ENCODE measurements at regions not wholly inside any gene's neighbourhood (a gene's known extent, or its start where the extent isn't known, plus 50 kb on each side); places are given as distances from the start of the nearest gene placed in this dataset.
A peak's percentile ranks its signal among the peaks of the same experiment; 100 is the strongest.

DNA sequence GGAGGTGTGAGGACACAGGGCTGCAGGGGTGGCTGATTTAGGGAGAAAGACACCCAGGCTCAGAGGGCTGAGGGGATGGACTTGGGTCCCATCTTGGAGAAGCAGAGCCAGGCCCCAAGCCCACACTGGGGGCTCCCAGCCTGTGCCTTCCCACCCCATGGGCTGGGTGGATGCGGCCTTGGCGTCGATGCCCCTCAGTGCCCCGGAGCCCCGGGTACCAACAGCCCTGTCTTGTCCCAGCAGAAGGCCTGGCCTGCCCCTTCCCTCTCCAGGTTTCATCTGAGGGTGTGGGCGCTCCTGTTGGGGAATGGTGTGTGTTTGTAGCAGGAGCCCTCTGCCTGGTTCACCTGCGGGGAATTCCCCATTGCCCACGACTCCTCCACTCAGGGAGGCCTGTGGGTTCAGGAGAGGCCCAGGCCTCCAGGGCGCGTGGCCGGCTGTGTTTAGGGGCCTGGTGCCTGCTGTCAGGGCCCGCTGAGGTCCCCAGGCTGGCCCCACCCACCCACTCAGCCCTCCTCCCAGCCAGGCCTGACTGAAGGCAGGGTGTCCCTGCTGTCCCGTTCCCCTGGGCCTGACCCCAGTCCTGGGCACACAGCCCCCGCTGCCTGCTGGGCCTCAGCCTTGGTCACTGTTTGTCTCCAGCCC, 51.1 kb upstream of the BEGAIN start:
- DNase-seq (ENCODE audit: low read depth in 2 of 2): no peak

DNA sequence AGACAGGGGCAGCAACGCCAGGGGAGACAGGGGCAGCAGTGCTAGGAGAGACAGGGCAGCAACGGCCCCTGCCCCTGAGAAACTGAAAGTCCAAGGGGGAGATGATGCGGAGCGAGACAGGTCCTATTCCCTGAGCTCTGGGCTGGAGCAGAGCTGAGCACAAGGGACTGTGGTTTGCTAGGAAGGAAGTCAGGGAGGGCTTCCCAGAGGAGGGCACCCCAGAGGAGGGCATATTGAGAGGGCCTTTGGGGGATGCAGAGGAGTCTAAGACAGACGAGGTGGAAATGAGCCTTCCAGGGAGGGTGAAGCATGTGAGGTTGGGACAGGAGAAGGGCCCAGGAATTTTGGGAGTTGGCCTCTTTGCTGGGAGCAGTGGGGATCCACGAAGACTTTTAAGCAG, 52.1 kb upstream of the BEGAIN start:
- DNase-seq (ENCODE audit: low read depth in 2 of 2): no peak

DNA sequence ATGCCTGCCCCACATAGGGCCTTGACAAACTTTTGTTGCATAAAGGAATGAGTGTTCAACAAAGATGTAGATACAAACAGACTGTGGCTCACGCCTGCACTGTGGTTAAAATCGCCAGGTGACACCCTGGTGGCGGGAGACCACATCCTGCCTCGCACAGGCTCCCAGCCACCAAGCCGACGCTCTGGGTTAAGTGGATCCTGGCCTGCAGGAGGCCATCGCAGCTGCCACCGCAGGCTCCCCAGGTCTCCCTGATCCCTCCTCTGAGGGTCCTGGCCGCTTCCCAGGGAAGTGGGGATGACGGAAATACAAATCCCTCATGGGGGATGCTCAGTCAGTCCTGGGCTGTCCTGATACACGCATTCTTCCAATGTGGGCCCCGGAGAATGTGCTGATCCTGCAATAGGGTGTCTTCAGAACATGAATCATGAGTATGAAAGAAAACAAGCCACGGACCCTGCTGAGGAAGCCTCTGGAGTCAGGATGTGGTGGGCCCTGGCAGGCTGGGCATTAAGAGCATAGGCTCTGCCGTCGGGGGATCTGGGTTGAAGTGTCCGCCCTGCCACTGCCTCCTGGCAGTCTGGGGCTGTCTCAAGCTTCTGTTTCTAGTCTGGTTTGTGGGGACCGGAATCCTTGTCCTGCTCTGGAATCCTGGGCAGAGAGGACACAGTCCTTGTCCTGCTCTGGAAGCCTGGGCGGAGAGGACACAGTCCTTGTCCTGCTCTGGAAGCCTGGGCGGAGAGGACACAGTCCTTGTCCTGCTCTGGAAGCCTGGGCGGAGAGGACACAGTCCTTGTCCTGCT, 53.5 kb upstream of the BEGAIN start:
- peak; percentile 63 to 73 for DNase-seq (ENCODE audit: low read depth in 2 of 2)

DNA sequence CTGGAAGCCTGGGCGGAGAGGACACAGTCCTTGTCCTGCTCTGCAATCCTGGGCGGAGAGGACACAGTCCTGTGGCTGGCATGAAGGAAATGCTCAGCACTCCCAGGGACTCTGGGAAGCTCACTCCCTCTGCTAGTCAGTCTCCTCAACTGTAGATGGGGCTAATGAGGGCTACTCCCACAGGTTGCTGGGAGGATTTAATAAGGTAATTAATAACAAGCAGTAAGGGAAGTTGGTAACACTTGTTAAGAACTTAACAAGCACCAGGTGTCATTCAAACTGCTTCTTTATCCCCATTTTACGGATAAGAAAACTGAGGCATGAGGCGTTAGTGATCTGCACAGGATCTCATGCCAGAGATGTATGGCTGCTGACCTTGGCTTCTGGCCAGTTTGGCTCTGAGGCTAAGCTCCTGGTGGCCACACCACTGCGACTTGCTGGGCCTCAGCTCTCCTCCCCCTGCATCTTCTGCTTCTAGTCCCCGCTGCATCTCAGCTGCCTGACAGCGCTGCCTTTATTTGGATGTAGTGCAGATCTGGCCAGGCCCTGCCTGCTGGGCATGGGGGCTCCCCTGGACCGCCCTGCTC, 54.1 kb upstream of the BEGAIN start:
- DNase-seq (ENCODE audit: low read depth in 2 of 2): no peak

DNA sequence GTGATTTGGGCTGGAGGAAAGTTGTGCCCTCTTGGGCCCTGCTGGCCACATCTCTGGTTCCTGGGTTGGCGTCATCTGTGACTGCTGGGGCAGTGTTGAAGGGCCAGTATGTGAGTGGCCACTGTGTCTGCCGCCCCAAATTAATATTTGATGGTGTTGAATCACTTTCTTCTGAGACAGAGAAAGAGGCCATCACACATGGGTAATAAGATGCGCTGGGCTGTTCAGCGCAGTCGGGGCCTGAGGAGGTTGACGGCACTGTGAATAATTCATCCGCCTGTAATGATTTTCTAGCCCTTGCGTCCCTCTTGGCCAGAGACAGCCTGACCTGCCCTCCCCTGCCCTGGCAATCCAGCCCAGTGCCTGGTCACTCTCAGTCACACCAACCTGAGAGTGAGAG, 56.2 kb upstream of the BEGAIN start:
- DNase-seq (ENCODE audit: low read depth in 2 of 2): no peak

DNA sequence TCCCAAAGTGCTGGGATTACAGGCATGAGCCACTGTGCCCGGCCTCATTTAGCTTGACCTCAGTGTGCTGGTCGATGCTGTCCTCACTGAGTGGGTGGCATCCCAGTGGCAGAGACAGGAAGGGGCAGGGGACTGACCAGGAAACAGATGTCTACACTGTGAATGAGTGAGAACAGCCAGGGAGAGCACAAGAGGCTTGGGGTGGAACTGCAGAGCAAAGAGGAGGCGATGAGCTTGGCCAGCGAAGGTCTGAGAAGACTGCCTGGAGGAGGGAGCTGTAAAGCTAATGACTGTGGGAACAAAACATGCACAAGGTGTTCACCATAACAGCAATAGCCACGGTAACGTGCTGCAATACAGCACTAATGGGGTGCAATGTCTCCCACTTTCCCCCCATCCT, 57.2 kb upstream of the BEGAIN start:
- DNase-seq (ENCODE audit: low read depth in 2 of 2): no peak

DNA sequence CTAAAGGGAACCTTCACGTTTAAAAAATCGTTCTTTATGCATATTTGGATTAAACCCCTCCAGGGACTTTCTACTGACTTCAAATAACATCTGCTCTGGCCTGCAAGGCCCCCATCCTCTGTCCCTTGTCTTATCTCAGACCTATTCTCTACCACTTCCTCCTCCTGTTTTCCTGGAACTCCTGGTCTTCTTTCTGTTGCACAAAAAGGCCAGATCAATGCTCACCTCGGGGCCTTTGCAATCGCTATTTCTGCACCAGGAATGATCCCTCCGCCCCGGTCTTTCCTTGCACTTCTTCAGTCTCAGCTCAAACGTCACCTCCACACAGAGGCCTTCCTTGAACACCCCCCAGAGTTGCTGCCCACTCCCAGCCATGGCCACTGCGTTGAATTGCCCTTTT, 57.6 kb upstream of the BEGAIN start:
- no peak for DNase-seq (ENCODE audit: low read depth in 2 of 2)

DNA sequence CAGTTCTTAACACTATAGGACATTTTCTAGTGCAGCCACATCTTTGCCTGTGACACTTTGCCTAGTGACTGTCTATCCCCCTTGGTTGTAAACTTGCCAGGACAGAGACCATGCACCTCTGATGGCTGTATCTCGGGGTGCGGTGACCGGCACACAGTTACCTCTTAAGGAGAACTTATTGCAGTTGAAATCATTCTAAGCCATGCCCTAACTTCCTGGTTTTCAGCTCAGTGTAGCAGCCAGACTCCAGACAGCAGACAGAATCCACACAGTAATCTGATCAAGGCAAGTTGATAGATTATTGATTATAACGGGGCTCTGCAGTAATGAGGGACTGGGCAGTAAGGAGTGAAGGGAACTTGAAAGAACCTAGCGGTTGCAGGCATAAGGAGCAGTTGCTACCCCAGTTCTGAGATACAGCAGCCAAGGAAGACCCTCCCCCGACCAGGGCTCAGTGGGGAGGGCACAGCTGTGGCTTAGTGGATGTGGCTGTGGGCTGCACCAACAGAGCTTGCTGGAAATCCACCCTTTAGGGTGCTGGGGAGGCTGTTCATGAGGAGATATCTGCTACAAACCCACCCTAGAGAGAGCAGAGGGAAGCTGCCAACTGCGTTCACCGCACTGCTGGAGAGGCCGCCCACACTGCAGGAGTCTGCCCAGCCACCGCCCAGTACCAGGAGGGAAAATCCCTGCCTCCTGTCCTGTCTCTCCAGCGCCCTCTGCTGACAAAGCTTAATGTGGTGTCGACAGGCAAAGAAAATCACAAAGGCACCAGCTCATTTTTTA, 58.2 kb upstream of the BEGAIN start:
- DNase-seq (ENCODE audit: low read depth in 2 of 2): peak; percentile 79 to 84

DNA sequence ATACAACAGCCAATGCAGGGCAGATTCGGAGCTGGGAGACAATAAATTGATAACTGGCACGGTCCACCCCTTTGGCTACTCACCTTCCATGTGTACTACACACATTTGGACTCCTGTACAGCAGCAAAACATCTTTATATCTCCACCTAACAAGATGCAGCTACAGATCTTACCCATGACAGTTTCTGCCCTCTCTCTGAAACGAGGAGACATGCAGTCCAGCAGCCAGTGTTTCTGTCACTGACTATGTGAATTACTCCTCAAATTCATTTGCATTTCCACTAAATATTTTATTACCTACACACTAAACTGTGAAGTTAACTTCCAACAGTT, 58.7 kb upstream of the BEGAIN start:
- no peak for DNase-seq (ENCODE audit: low read depth in 2 of 2)

DNA sequence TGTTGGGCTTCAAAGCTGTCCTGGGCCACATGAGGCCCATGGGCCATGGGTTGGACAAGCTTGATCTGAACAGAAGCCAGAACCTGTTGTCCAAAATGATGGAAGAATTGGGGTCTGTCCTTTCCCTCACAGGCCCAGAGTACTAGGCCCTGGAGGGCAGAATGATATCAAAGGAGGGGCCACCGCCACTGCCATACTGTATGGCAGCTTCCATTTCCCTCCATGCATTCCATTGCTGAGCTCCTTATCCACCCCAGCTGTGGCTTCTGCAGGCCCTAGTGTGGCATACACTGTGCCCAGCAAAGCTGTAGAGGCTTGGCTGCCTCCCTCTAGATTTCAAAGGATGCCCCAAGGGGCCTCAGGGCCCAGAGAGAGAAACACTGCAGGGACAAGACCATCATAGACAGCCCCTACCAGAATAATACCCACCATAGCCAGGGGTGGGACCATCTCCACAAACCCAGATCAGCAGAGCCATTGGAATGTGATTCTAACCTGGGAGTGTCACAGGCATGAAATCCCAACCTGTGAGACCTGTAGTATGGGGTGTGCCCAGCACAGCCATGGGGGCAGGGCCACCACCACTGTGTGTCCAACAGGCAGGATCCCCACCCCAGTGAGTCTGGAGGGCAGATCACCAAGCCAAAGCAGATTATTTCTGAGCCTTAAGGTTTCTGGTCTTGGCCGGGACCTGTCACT, 61.4 kb upstream of the BEGAIN start:
- no peak for DNase-seq (ENCODE audit: low read depth in 2 of 2)

DNA sequence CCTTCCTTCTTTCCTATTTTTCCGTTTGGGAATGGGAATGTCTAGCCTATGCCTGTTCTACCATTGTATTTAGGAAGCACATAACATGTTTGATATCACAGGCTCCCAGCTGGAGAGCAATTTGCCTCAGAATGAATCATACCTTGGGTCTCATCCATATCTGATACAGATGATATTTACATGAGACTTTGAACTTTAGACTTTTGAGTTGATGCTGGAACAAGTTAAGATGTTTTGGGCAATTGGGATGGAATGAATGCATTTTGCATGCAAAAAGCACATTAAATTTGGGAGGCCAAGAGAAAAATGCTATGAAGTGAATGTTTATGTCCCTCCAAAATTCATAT, 61.9 kb upstream of the BEGAIN start:
- DNase-seq (ENCODE audit: low read depth in 2 of 2): no peak

DNA sequence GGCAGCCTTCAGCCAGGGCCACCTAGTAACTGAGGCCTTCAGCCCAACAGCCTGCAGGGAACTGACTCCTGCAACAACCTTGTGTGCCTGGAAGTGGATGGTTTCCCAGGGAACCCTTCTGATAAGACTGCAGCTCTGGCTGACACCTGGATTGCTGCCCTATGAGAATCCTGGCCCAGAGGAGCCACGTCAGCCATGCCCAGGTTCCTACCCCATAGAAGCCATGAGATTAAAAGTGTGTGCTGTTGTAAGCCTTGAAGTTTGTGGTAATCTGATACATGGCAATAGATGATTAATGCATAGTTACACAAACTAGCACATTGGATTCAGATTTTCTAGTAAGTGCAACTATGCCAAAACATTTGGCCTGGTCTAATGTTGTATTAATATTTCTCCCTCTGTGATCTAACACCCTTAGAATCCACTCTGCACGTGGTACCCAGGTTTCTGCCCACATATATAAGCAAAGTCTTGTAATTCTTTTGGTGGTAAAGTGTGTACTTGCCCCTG, 64.8 kb upstream of the BEGAIN start:
- no peak for DNase-seq (ENCODE audit: low read depth in 2 of 2)

DNA sequence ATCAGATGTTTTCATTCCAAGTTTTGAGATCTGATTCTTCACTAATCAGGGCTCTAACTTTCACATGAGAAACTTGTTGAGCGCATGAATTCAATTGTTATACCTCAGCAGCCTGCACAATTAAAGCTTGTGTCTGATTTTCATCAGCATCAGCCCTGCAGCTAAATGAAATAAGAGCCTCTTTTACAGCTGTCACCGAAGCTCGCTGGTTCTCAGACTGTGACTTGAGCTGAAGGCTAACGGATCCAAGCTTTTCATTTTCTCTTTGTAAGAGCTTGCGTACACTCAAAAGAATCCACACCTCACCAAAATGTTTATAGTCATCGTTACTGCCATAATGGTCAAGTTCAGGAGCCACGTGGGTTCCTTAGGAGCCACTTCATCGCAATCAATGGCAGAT, 65.5 kb upstream of the BEGAIN start:
- no peak for DNase-seq (ENCODE audit: low read depth in 2 of 2)

DNA sequence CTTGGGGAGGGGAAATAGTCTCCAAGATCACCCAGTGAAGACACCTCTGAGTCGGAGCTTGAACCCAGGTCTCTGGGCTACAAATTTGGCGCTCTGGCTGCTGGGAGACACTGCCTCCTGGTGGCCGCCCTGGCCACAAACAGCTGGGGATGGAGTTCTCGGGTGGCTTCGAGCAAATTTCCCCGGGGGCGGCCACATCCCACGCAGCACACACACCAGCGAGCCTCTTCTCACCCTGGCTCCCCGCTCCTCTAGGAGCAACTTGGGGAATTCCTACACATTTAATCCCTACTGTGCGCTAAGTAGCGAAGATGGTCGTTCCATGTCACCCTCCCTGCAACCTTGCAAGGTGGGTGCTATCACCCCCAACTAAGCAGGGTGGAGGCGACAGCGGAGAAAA, 66.2 kb upstream of the BEGAIN start:
- peak in 1 of 2 donors; percentile 28 for DNase-seq (ENCODE audit: low read depth in 2 of 2)

DNA sequence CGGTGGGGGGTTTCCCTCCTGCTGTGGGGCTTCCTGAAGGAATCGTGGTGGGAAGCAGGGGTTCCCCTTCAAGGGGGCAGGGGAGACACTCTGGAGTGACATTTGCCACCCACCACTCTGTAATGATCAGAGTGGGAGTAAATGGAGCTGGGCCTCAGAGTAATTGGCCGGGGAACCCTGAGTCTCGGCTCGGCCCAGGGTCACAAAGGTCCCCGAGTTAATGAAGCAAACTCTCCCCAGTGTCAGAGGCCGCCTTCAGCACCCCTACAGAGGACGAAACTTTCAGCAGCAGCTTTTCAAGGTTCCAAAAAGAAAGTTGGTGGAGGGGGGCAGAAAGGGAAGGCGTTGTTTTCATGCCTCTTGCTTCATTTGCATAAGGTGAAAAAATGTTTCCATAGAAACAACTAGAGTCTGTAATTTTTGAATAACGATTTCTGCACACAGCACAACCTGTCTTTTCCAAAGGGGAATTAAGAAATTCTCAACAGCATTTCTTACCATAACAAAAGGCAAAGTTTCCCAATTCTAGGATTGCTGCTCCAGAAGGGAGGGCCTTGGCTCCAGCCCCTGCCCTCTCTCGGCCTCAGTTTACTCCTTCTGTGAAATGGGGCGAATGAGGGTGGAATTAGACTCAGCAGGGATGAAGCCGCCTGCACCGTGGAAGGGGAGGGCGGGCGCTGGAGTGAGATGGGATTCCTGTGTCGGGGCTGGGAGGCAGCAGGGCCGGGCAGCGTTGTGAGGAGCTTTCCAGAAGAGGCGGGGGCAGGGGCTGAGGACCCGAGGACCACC, 67.0 kb upstream of the BEGAIN start:
- no peak for DNase-seq (ENCODE audit: low read depth in 2 of 2)

DNA sequence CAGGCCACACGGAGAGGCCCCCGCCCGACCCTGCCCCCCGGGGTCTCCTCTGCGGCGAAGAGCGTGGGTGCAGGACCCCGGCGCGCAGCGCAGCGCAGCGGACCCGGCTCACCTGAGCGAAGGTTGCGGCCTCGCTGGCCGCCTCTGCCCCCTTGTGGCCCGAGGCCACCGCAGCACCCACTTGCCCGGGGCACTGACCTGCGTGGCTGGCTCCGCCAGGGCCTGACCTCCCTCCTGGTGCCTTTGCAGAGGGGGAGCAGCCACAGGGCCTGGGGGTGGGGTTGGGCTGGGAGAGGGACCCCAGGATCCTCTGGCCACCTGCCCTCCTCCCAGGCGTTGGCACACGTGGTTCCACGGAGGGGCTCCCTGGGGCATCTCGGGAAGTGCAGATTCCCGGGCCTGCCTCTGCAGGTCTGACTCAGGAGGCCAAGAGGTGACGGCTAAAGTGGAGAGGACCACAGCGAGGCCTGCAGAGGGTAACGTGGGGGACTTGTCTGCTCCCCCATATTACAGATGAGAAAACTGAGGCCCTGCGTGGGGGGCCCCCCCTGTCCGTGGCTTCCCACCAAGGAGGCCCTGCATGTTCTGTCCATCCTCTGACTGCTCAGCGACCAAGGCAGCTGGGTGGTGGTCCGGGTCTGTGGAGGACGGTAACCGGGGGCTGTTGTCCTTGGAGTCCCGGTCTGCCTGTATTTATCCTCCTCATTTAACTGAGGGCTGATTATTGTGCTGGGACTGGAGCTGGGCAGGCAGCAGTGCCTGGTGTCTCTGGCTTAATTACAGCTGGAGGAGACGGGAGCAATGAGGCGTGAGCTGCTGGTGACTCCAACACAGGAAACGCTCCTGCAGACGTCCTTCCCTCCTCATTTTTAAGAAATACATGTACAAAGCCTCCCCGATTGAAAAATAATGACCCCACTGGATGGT, 67.9 kb upstream of the BEGAIN start:
- peak; percentile 11 to 22 for DNase-seq (ENCODE audit: low read depth in 2 of 2)

DNA sequence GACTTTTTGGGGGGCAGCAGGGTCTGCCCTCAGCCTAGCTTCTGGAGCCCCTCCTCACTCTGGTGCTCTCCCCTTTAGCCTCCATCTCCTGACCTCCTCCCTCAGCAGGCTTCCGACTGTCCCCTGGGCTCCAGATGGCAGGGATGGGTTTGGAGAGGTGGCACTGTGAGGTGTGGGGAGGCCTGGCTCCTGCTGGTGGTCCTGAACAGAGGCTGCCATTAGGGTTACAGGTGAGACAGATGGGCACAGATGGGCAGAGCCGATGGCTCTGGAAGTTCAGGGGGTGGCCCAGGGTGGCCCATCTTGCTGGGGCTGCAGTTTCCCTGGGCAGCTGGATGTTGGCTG, 68.5 kb upstream of the BEGAIN start:
- DNase-seq (ENCODE audit: low read depth in 2 of 2): no peak

DNA sequence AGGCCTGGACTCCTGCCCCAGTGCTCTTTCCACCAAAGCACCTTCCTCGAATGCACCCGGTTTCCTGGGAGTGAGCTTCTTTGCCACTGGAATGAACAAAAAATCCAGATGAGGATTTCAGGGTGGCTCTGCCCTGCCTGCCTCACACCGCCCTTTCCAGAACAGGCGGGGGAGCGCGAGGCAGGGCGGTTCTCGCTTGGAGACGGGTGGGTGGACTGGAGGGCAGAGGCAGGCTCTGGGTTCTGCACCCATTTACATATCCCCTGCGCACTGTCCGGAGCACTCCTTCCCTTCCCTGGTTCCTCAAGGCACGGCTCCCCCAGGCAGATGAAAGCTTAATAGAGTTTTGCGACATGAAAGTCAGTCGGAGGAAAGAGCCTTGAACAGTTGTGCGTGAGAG, 69.7 kb upstream of the DLK1 start:
- DNase-seq (ENCODE audit: low read depth in 2 of 2): no peak

DNA sequence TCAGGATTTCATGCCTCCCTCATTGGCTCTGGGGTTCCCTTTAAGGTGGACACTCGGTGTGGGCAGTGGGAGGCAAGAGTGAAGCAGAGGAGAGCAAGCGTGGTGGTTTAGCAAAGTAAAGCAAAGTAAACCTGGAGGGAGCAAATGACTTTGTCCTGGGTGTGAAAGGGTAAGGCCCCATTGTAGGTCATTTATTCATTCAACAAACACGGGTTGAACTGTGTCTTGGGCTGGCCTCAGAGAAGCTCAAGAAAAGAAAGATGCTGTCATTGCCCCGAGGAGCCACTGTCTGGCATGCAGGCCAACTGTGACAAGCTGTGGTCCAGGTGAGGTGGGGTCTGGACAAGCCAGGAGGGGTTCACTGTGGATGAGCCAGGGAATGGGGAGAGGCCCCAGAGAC, 68.9 kb upstream of the DLK1 start:
- DNase-seq (ENCODE audit: low read depth in 2 of 2): no peak

Measured in stimulated activated CD4-positive, alpha-beta T cell treated with anti-CD3 and anti-CD28 coated beads, Interleukin-15, amount 100 ng/mL, for 48 hours (primary cell).